GM21390 (cell line): ENCODE measurements at regions not wholly inside any gene's neighbourhood (a gene's known extent, or its start where the extent isn't known, plus 50 kb on each side); places are given as distances from the start of the nearest gene placed in this dataset.
"Not testable (repeated sequence)": the region's sequence is repeated elsewhere in the genome, so short reads cannot be mapped to it uniquely, and the experiment has no call there.

Experiments
- ATAC-seq: cut with Tn5 transposase; IDR thresholded peaks from one replicate; pipeline ENCODE4 v1.9.1; 2021; ENCODE audit not compliant: unreplicated experiment

- ATAC-seq = no peak
Measured at GRCh38 chr1:234769284-234769985, 159.5 kb upstream of the IRF2BP2 start.

- no peak for ATAC-seq
Measured at GRCh38 chr1:234768569-234769283, 158.7 kb upstream of the IRF2BP2 start.

GRCh38 chr1:234768171-234768568 lies 158.2 kb upstream of the IRF2BP2 start:
- no peak for ATAC-seq

GRCh38 chr1:234765672-234766071 lies 155.7 kb upstream of the IRF2BP2 start:
- ATAC-seq = no peak

- ATAC-seq = no peak
Measured at GRCh38 chr1:234765181-234765580, 155.2 kb upstream of the IRF2BP2 start.

- no peak for ATAC-seq
Measured at GRCh38 chr1:234763910-234764309, 153.9 kb upstream of the IRF2BP2 start.

GRCh38 chr1:234763367-234763766 lies 153.4 kb upstream of the IRF2BP2 start:
- no peak for ATAC-seq

GRCh38 chr1:234762127-234762526 lies 152.1 kb upstream of the IRF2BP2 start:
- ATAC-seq = not testable (repeated sequence)

GRCh38 chr1:234760303-234760723 lies 150.3 kb upstream of the IRF2BP2 start:
- ATAC-seq = no peak

- no peak for ATAC-seq
Measured at GRCh38 chr1:234759888-234760287, 149.9 kb upstream of the IRF2BP2 start.

- no peak for ATAC-seq
Measured at GRCh38 chr1:234758851-234759250, 148.9 kb upstream of the IRF2BP2 start.

GRCh38 chr1:234756857-234757256 lies 146.9 kb upstream of the IRF2BP2 start:
- ATAC-seq = no peak

GRCh38 chr1:234756066-234756774 lies 146.2 kb upstream of the IRF2BP2 start:
- no peak for ATAC-seq

GRCh38 chr1:234755449-234755863 lies 145.5 kb upstream of the IRF2BP2 start:
- ATAC-seq = no peak

GRCh38 chr1:234753979-234754378 lies 144.0 kb upstream of the IRF2BP2 start:
- ATAC-seq = no peak

GRCh38 chr1:234752927-234753326 lies 142.9 kb upstream of the IRF2BP2 start:
- no peak for ATAC-seq

GRCh38 chr1:234751678-234752077 lies 141.7 kb upstream of the IRF2BP2 start:
- ATAC-seq = no peak

- no peak for ATAC-seq
Measured at GRCh38 chr1:234750922-234751627, 141.1 kb upstream of the IRF2BP2 start.

- no peak for ATAC-seq
Measured at GRCh38 chr1:234748713-234749112, 138.7 kb upstream of the IRF2BP2 start.

- no peak for ATAC-seq
Measured at GRCh38 chr1:234748066-234748465, 138.1 kb upstream of the IRF2BP2 start.

- ATAC-seq = no peak
Measured at GRCh38 chr1:234746798-234747196, 136.8 kb upstream of the IRF2BP2 start.
